Heart left ventricle (tissue), 16 donors: ENCODE measurements at regions not wholly inside any gene's neighbourhood (a gene's known extent, or its start where the extent isn't known, plus 50 kb on each side); places are given as distances from the start of the nearest gene placed in this dataset.

Experiments
- ATAC-seq, 4 donors: fragments of 200-7000 bp; cut with Tn5 transposase; one replicate each; pipeline ENCODE4 v1.9.1; 2020 to 2022; ENCODE audit warnings: moderate library complexity in 4 of 4, mild to moderate bottlenecking in 3 of 4, moderate number of reproducible peaks in 1 of 4
- DNase-seq, 5 donors: peaks; one replicate each; pipeline ENCODE4 v3.0.0-alpha.2; 2020
- H3K27ac ChIP-seq, 12 donors: fragments of 200-600 bp; sonication (generic) in 4 of 12; one replicate each; pipeline versions ENCODE4 v1.5.0 to v1.8.0; 2016 to 2022; ENCODE audit warnings: mild to moderate bottlenecking in 2 of 12
- H3K27me3 ChIP-seq, 9 donors: fragments of 200-600 bp; sonication (generic) in 2 of 9; one replicate each; pipeline versions ENCODE4 v1.5.1 to v1.8.0; 2016 to 2022; ENCODE audit warnings: mild to moderate bottlenecking in 3 of 9
- H3K36me3 ChIP-seq, 9 donors: fragments of 200-600 bp; sonication (generic) in 2 of 9; one replicate each; pipeline versions ENCODE4 v1.5.0 to v1.8.0; 2018 to 2022; ENCODE audit warnings: mild to moderate bottlenecking in 2 of 9
- H3K4me1 ChIP-seq, 12 donors: fragments of 200-600 bp; sonication (generic) in 4 of 12; one replicate each; pipeline versions ENCODE4 v1.5.0 to v1.8.0; 2016 to 2022; ENCODE audit warnings: mild to moderate bottlenecking in 3 of 12
- H3K4me3 ChIP-seq, 12 donors: fragments of 200-600 bp; sonication (generic) in 4 of 12; one replicate each; pipeline versions ENCODE4 v1.5.0 to v1.8.0; 2017 to 2022; ENCODE audit warnings: mild to moderate bottlenecking in 9 of 12, moderate library complexity in 4 of 12
- H3K9me3 ChIP-seq, 12 donors: fragments of 200-600 bp; sonication (generic) in 4 of 12; one replicate each; pipeline versions ENCODE4 v1.5.0 to v1.8.0; 2016 to 2022; ENCODE audit warnings: mild to moderate bottlenecking in 1 of 12
- POLR2A ChIP-seq, 2 donors: fragments of 450-650 bp; IDR thresholded peaks; one replicate each; pipeline ENCODE4 v1.6.1; 2017; ENCODE audit warnings: antibody characterized with exemption in 2 of 2, mild to moderate bottlenecking in 2 of 2, moderate library complexity in 2 of 2
- WGBS, 4 donors: extraction: QIAGEN DNeasy Blood & Tissue Kit in 2 of 4; methylation state at CpG; one replicate each; pipeline versions ENCODE4 v1.1.5 to v1.1.7; 2013 to 2018; 5-methylcytosine and 5-hydroxymethylcytosine counted together
- intact Hi-C, 10 donors: fragments of 100-400 bp; cut with DNase I; formaldehyde crosslinking; loops; one replicate each; pipeline versions ENCODE4 v1.11.1 to v1.14.2; 2022
- TF ChIP-seq, protein P1 (sequence below), 12 donors: fragments of 200-600 bp; sonication (generic) in 4 of 12; IDR thresholded peaks; one replicate each; pipeline versions ENCODE4 v1.5.0 to v1.8.0; 2018 to 2022; ENCODE audit warnings: antibody characterized with exemption in 12 of 12, mild to moderate bottlenecking in 5 of 12
- donor health status: ischemic (EF 13 %, LVEDD 7.1; RV severe dilation, severe dysfunction).
- donor health status: healthy with polysubstance abuse.
- donor health status: DM: no; HTN: yes; CAD: no.
- donor health status: DM: no; HTN: no; CAD: no.
- donor health status: ischemic (EF 25% LVEDD 6.9; RV normal size, moderate dysfunction).
- donor health status: ischemic (EF 25% LVEDD 5.7; RV mildly dilated, moderate dysfunction).
- donor health status: healthy.
- donor health status: DM: yes; HTN: yes; CAD: no.
- donor health status: ischemic (EF 35%, LVEDD 5.7; RV mildly dilated, moderate dysfunction).
- donor health status: nonischemic (EF 11% LVEDD 7.7; RV severe dilation, severe dysfunction).
- donor health status: DM: yes; HTN: yes; CAD: no.
- donor health status: PGD.
- donor health status: ischemic (EF 29% LVEDD 5.4; RV normal size, mild dysfunction).
- donor health status: nonischemic (EF 23%, LVEDD 6.1; RV moderate dilation, normal function).

- no peaks in the 10 kb centered on the region for H3K36me3 ChIP-seq
- no peaks in the 10 kb centered on the region for H3K27me3 ChIP-seq
- no peaks in the 10 kb centered on the region for H3K4me1 ChIP-seq
- TF ChIP-seq, protein P1, sequence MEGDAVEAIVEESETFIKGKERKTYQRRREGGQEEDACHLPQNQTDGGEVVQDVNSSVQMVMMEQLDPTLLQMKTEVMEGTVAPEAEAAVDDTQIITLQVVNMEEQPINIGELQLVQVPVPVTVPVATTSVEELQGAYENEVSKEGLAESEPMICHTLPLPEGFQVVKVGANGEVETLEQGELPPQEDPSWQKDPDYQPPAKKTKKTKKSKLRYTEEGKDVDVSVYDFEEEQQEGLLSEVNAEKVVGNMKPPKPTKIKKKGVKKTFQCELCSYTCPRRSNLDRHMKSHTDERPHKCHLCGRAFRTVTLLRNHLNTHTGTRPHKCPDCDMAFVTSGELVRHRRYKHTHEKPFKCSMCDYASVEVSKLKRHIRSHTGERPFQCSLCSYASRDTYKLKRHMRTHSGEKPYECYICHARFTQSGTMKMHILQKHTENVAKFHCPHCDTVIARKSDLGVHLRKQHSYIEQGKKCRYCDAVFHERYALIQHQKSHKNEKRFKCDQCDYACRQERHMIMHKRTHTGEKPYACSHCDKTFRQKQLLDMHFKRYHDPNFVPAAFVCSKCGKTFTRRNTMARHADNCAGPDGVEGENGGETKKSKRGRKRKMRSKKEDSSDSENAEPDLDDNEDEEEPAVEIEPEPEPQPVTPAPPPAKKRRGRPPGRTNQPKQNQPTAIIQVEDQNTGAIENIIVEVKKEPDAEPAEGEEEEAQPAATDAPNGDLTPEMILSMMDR (IDR thresholded peaks at IDR 0.05) = no peak
- TF ChIP-seq POLR2A (IDR thresholded peaks at IDR 0.05) = no peak
- intact Hi-C loops = no loop called here
- WGBS, 4 donors = 53 to 96% (median 65%) methylated on average over 1 of the region's 1 CpG
- no peak overlapping the region for H3K4me3 ChIP-seq
- ATAC-seq (no peak), DNase-seq (no peak)
- H3K9me3 ChIP-seq = peaks cover 0 to 36% (median 9%) of the 10 kb centered on the region in 12 donors
- no peak overlapping the region for H3K27ac ChIP-seq
These were observed 861.9 kb downstream of the TFAP2A start for GRCh38 chr6:9553002-9553401.

DNA sequence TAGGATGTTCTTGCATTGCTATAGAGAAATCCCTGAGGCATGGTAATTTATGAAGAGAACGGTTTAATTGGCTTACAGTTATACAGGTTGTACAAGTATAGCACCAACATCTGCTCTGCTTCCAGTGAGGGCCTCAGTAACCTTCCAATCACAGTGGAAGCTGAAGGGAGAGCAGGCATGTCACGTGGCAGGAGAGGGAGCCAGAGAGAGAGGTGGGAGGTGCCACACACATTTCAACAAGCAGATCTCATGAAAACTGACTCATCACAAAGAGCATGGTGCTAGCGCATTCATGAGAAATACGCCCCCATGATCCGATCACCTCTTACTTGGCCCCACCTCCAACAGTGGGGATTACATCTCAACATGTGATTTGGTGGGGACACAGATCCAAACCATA, 871.2 kb downstream of the TFAP2A start:
- peaks cover 0 to 3% (median 0%) of the 10 kb centered on the region in 9 donors for H3K27me3 ChIP-seq
- no peaks in the 10 kb centered on the region for H3K4me1 ChIP-seq
- intact Hi-C loops = loop anchor here in 4 of 10 donors (5.0 to 10.0 kb wide), 4 partner anchors 881 to 891 kb away; no protein-coding TSS in a partner anchor
- H3K9me3 ChIP-seq = no peaks in the 10 kb centered on the region
- DNase-seq (no peak), ATAC-seq (no peak)
- H3K36me3 ChIP-seq = no peaks in the 10 kb centered on the region
- 74 to 83% (median 77%) methylated on average over 5 of the region's 5 CpGs for WGBS, 4 donors
- no peak for TF ChIP-seq POLR2A (IDR thresholded peaks at IDR 0.05)
- TF ChIP-seq, protein P1 (IDR thresholded peaks at IDR 0.05) = no peak
- no peak overlapping the region for H3K4me3 ChIP-seq
- no peak overlapping the region for H3K27ac ChIP-seq

GRCh38 chr6:9540534-9541126, 874.2 kb downstream of the TFAP2A start:
- TF ChIP-seq POLR2A (IDR thresholded peaks at IDR 0.05) = no peak
- TF ChIP-seq, protein P1 (IDR thresholded peaks at IDR 0.05) = peak; percentile 37 to 66 (median 56)

DNA sequence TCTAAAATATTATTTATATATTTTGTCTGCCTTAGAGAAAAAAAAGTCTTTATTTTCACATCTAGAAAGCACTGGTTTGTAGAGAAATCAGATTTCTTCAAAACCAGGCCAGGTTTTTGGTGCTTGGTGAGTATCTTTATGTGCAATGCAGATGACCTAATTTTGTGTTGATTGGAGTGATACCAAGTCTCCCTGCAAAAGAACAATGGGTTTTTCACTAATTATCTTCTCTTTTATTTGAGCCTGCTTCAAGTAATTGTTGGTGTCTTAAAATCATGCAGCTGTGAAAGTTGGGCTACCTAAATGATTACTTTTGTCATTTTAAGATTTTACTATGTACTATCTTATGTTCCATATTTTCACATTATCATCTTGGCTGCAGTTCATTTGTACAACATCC, 874.7 kb downstream of the TFAP2A start:
- Histone ChIP-seq H3K27ac (no peak overlapping the region), H3K27me3 (peaks cover 0 to 3% (median 0%) of the 10 kb centered on the region in 9 donors), H3K9me3 (no peaks in the 10 kb centered on the region), H3K4me3 (no peak overlapping the region), H3K4me1 (no peaks in the 10 kb centered on the region), H3K36me3 (no peaks in the 10 kb centered on the region)
- intact Hi-C loops = loop anchor here in 4 of 10 donors (5.0 to 10.0 kb wide), 4 partner anchors 885 to 895 kb away; no protein-coding TSS in a partner anchor
- no peak for ATAC-seq
- no peak for TF ChIP-seq POLR2A (IDR thresholded peaks at IDR 0.05)
- TF ChIP-seq, protein P1 (IDR thresholded peaks at IDR 0.05) = no peak
- DNase-seq = no peak

More at GRCh38 chr6:9540534-9541126, 874.2 kb downstream of the TFAP2A start:
- DNase-seq = no peak
- WGBS, 4 donors = 56 to 69% (median 57%) methylated on average over 2 of the region's 2 CpGs
- Histone ChIP-seq H3K9me3 (no peaks in the 10 kb centered on the region), H3K4me3 (no peak overlapping the region), H3K27ac (no peak overlapping the region), H3K36me3 (no peaks in the 10 kb centered on the region), H3K27me3 (peaks cover 0 to 3% (median 0%) of the 10 kb centered on the region in 9 donors), H3K4me1 (no peaks in the 10 kb centered on the region)
- intact Hi-C loops = loop anchor here in 4 of 10 donors (5.0 to 10.0 kb wide), 4 partner anchors 884 to 894 kb away; no protein-coding TSS in a partner anchor
- no peak for ATAC-seq
